CD4-positive, alpha-beta T cell treated with Interferon alpha-2 for 1 hour (primary cell): ENCODE measurements at regions not wholly inside any gene's neighbourhood (a gene's known extent, or its start where the extent isn't known, plus 50 kb on each side); places are given as distances from the start of the nearest gene placed in this dataset.

Experiments used
- DNase-seq, 2 donors: peaks; one replicate each; pipeline ENCODE4 v3.0.0-alpha.2; 2020 to 2022

DNA sequence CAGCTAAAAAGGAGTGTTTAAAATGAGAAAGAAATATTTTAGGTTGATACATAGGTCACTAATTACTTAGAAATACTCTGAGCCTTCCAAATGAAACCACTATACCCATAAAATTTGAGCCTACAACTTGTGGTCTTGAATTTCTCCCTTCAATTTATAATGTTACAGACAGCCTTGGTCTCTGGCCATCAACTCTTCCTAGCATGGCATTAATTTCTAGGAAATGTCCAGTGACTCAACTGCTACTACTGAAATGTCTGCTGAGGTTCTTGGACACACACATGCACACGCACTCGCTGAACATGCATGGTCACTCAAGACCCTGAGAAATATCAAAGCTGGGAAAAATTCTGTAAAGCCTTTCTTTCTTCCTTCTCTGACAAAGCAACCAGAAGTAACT lies 61.1 kb upstream of the SAMSN1 start:
- no peak for DNase-seq

DNA sequence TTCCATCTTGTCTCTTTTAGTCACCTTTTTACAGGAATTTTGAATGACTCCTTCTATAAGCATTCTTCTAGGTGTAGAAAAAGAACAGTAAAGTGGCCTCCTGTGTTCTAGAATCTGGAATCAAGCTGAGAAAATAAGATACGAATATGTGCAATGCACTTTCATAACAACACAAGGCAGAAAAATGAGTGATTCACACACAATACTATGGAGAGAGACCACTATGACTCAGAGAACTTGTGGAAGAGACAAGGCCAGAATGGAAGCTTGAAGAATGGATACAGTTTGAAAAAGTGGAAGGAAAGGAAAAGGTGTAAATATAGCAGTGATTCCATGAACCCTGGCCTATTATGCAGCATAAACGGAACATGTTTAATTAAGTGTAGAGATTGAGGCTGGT lies 57.1 kb upstream of the SAMSN1 start:
- DNase-seq, result no peak

DNA sequence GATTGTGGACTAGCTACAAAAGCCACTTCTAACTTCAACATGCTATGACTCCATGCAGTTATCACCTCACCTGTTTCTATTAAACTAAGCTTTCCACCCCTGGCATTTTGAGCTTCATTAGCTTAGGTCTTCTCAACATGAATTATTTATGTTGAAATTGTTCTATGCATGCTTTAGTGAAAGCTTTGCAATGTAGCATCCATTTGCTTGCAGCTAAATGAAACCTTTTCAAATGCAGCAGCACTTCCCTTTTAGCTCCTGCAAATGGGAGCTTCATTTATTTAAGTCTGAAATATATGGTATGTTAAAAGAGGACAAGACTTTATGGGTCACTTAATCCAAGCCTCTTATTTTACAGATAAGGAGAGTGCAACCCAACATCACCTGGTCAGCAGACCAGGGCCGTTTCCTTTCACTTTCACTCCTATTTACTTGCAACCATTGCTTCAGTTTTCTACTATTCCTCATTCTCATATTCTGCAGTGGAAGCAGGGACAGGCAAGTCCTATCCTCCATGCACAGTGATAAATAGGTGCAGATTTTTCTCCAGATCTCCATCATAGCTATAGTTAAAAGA lies 56.4 kb upstream of the SAMSN1 start:
- peak in 1 of 2 donors; percentile 23 for DNase-seq

DNA sequence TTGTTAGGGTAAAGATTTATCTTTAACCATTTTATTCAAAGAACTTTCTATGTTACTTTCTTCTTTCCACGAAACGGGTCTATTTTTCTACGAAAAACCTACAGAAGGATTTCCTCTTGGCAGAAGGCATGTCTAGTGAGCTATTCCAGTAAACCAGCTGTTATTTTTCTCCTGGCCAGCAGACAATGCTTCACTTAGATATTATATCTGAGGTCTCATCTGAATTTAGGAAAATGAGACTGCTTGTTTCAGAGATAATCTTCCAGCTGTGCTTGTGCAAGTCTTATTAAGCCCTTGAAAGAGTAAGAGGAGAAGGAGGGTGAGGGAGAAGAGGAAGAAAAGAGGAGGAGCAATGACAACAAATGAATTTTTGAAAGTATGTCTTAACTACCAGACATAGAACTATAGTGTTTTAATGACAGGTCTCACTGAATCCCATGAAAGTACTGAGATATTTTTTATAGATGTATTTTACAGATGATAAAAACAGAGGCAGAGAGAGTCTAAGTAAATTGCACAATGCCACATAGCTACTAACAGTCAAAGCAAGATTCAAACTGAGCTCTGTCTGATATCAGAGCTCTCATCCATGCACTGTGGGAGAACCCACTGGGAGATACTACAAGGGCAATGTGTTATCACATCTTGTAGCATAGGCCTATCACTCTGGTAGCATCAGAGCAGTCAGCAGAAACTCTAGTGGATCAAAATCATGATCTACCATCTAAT lies 54.6 kb upstream of the SAMSN1 start:
- DNase-seq, result no peak

DNA sequence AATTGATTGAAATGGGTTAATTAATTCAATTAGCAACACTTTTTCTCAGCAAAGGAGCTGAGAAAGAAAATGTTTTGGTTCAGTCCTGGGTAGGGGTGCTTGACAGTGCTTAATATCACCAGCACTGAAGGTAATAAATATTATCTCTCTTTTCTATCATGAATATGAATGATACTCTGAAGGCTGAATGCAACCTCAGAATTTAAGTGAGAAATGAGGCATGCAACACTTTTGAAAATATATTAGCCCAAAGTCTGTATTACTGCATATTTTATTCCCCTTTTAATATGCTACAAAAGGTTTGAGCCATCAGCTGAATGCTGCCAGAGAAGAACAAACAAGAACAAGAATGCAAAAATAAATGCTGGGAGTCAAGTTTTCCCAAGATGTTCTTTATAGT lies 52.0 kb upstream of the SAMSN1 start:
- no peak for DNase-seq
